Parathyroid adenoma (tissue), 2 donors: ENCODE measurements at regions not wholly inside any gene's neighbourhood (a gene's known extent, or its start where the extent isn't known, plus 50 kb on each side); places are given as distances from the start of the nearest gene placed in this dataset.

Experiments used
- H2AFZ ChIP-seq: fragments of 300-600 bp; sonication (generic); one replicate; pipeline ENCODE4 v1.7.0; 2017; ENCODE audit warnings: antibody characterized with exemption, mild to moderate bottlenecking
- H3K27ac ChIP-seq: fragments of 300-600 bp; sonication (generic); one replicate; pipeline ENCODE4 v1.7.0; 2017
- H3K27me3 ChIP-seq: fragments of 300-600 bp; sonication (generic); one replicate; pipeline ENCODE4 v1.7.0; 2017; ENCODE audit warnings: low read length; ENCODE audit not compliant: control insufficient read depth, insufficient read depth
- H3K36me3 ChIP-seq: fragments of 300-600 bp; sonication (generic); one replicate; pipeline ENCODE4 v1.7.0; 2017; ENCODE audit warnings: low read length; ENCODE audit not compliant: control insufficient read depth, insufficient read depth
- H3K4me1 ChIP-seq: fragments of 300-600 bp; sonication (generic); one replicate; pipeline ENCODE4 v1.7.0; 2017; ENCODE audit warnings: control low read depth
- H3K4me2 ChIP-seq: fragments of 300-600 bp; sonication (generic); one replicate; pipeline ENCODE4 v1.7.0; 2017; ENCODE audit warnings: low read length
- H3K4me3 ChIP-seq: fragments of 300-600 bp; sonication (generic); one replicate; pipeline ENCODE4 v1.7.0; 2017; ENCODE audit warnings: low read depth, low read length
- H3K79me2 ChIP-seq: fragments of 300-600 bp; sonication (generic); one replicate; pipeline ENCODE4 v1.7.0; 2017; ENCODE audit warnings: control low read depth
- H3K9ac ChIP-seq: fragments of 300-600 bp; sonication (generic); one replicate; pipeline ENCODE4 v1.7.0; 2017; ENCODE audit warnings: mild to moderate bottlenecking
- H3K9me3 ChIP-seq: fragments of 300-600 bp; sonication (generic); one replicate; pipeline ENCODE4 v1.7.0; 2017; ENCODE audit warnings: low read length; ENCODE audit not compliant: control insufficient read depth
- CTCF ChIP-seq: fragments of 300-600 bp; sonication (generic); IDR thresholded peaks from one replicate; pipeline ENCODE4 v1.7.0; 2017; ENCODE audit warnings: antibody characterized with exemption, mild to moderate bottlenecking
- donor health status: primary hyperparathyroidism.

- Histone ChIP-seq H3K27ac (no peak overlapping the region), H3K27me3 (no peaks in the 10 kb centered on the region), H3K9ac (no peak overlapping the region), H3K4me2 (no peak overlapping the region), H3K79me2 (no peaks in the 10 kb centered on the region), H3K9me3 (no peaks in the 10 kb centered on the region), H3K4me1 (no peaks in the 10 kb centered on the region), H2AFZ (no peak overlapping the region), H3K4me3 (no peak overlapping the region), H3K36me3 (no peaks in the 10 kb centered on the region)
- no peak for TF ChIP-seq CTCF
Measured at GRCh38 chr10:130362308-130362761, 226.1 kb downstream of the GLRX3 start.

- TF ChIP-seq CTCF: no peak
- H3K4me3 ChIP-seq: no peak overlapping the region
- no peaks in the 10 kb centered on the region for H3K79me2 ChIP-seq
- no peaks in the 10 kb centered on the region for H3K9me3 ChIP-seq
- no peaks in the 10 kb centered on the region for H3K36me3 ChIP-seq
- H3K4me1 ChIP-seq: no peaks in the 10 kb centered on the region
- no peaks in the 10 kb centered on the region for H3K27me3 ChIP-seq
- H2AFZ ChIP-seq: no peak overlapping the region
- no peak overlapping the region for H3K9ac ChIP-seq
- no peak overlapping the region for H3K4me2 ChIP-seq
- no peak overlapping the region for H3K27ac ChIP-seq
Measured at GRCh38 chr10:130363051-130363450, 226.9 kb downstream of the GLRX3 start.

- Histone ChIP-seq H3K9me3 (no peaks in the 10 kb centered on the region), H3K27ac (no peak overlapping the region), H3K27me3 (no peaks in the 10 kb centered on the region), H3K9ac (no peak overlapping the region), H3K4me3 (no peak overlapping the region), H3K4me1 (no peaks in the 10 kb centered on the region), H2AFZ (no peak overlapping the region), H3K36me3 (no peaks in the 10 kb centered on the region), H3K4me2 (no peak overlapping the region), H3K79me2 (no peaks in the 10 kb centered on the region)
- no peak for TF ChIP-seq CTCF
Measured at GRCh38 chr10:130363899-130364445, 227.8 kb downstream of the GLRX3 start.

- no peak overlapping the region for H3K9ac ChIP-seq
- no peak overlapping the region for H3K27ac ChIP-seq
- no peaks in the 10 kb centered on the region for H3K9me3 ChIP-seq
- no peak for TF ChIP-seq CTCF
- H3K4me3 ChIP-seq: no peak overlapping the region
- no peak overlapping the region for H3K4me2 ChIP-seq
- H3K36me3 ChIP-seq: no peaks in the 10 kb centered on the region
- no peaks in the 10 kb centered on the region for H3K27me3 ChIP-seq
- no peaks in the 10 kb centered on the region for H3K79me2 ChIP-seq
- no peaks in the 10 kb centered on the region for H3K4me1 ChIP-seq
- no peak overlapping the region for H2AFZ ChIP-seq
Measured at GRCh38 chr10:130364631-130365411, 228.6 kb downstream of the GLRX3 start.
